ENCODE measurements at regions not wholly inside any gene's neighbourhood (a gene's known extent, or its start where the extent isn't known, plus 50 kb on each side); places are given as distances from the start of the nearest gene placed in this dataset.

GRCh38 chr1:25036117-25036546 lies 106.1 kb upstream of the RUNX3 start:
- no peak for DNase-seq (ENCODE audit: low read depth)

- DNase-seq (ENCODE audit: low read depth) = no peak
These were observed 105.5 kb upstream of the RUNX3 start for GRCh38 chr1:25035523-25036116.

- no peak for DNase-seq (ENCODE audit: low read depth)
These were observed 104.9 kb upstream of the RUNX3 start for GRCh38 chr1:25034736-25035522.

- DNase-seq (ENCODE audit: low read depth) = no peak
These were observed 104.0 kb upstream of the RUNX3 start for GRCh38 chr1:25033828-25034705.

GRCh38 chr1:25033030-25033827 lies 103.2 kb upstream of the RUNX3 start:
- no peak for DNase-seq (ENCODE audit: low read depth)

- no peak for DNase-seq (ENCODE audit: low read depth)
These were observed 102.0 kb upstream of the RUNX3 start for GRCh38 chr1:25031966-25032667.

- no peak for DNase-seq (ENCODE audit: low read depth)
These were observed 101.5 kb upstream of the RUNX3 start for GRCh38 chr1:25031601-25031965.

- DNase-seq (ENCODE audit: low read depth) = no peak
These were observed 100.9 kb upstream of the RUNX3 start for GRCh38 chr1:25030674-25031589.

- DNase-seq (ENCODE audit: low read depth) = no peak
These were observed 99.9 kb upstream of the RUNX3 start for GRCh38 chr1:25030012-25030411.

- DNase-seq (ENCODE audit: low read depth) = no peak
These were observed 99.0 kb upstream of the RUNX3 start for GRCh38 chr1:25028907-25029599.

GRCh38 chr1:25028587-25028906 lies 98.5 kb upstream of the RUNX3 start:
- no peak for DNase-seq (ENCODE audit: low read depth)

GRCh38 chr1:25027822-25028586 lies 97.9 kb upstream of the RUNX3 start:
- no peak for DNase-seq (ENCODE audit: low read depth)

- DNase-seq (ENCODE audit: low read depth) = no peak
These were observed 96.8 kb upstream of the RUNX3 start for GRCh38 chr1:25026730-25027450.

- no peak for DNase-seq (ENCODE audit: low read depth)
These were observed 96.2 kb upstream of the RUNX3 start for GRCh38 chr1:25026304-25026703.

GRCh38 chr1:25024615-25025350 lies 94.7 kb upstream of the RUNX3 start:
- DNase-seq (ENCODE audit: low read depth) = no peak

GRCh38 chr1:25023826-25024225 lies 93.8 kb upstream of the RUNX3 start:
- no peak for DNase-seq (ENCODE audit: low read depth)

- no peak for DNase-seq (ENCODE audit: low read depth)
These were observed 93.1 kb upstream of the RUNX3 start for GRCh38 chr1:25023190-25023578.

Measured in stromal cell of bone marrow (primary cell).